ENCODE measurements at regions not wholly inside any gene's neighbourhood (a gene's known extent, or its start where the extent isn't known, plus 50 kb on each side); places are given as distances from the start of the nearest gene placed in this dataset.
A peak's percentile ranks its signal among the peaks of the same experiment; 100 is the strongest.
"Not testable (repeated sequence)": the region's sequence is repeated elsewhere in the genome, so short reads cannot be mapped to it uniquely, and the experiment has no call there.

GRCh38 chr7:77484785-77485184, 52.3 kb upstream of the PTPN12 start:
- no peak overlapping the region for H3K4me3 Mint-ChIP-seq
- H3K9me3 Mint-ChIP-seq, result no peaks in the 10 kb centered on the region
- no peak overlapping the region for H3K27ac Mint-ChIP-seq
- TF ChIP-seq, protein P1, sequence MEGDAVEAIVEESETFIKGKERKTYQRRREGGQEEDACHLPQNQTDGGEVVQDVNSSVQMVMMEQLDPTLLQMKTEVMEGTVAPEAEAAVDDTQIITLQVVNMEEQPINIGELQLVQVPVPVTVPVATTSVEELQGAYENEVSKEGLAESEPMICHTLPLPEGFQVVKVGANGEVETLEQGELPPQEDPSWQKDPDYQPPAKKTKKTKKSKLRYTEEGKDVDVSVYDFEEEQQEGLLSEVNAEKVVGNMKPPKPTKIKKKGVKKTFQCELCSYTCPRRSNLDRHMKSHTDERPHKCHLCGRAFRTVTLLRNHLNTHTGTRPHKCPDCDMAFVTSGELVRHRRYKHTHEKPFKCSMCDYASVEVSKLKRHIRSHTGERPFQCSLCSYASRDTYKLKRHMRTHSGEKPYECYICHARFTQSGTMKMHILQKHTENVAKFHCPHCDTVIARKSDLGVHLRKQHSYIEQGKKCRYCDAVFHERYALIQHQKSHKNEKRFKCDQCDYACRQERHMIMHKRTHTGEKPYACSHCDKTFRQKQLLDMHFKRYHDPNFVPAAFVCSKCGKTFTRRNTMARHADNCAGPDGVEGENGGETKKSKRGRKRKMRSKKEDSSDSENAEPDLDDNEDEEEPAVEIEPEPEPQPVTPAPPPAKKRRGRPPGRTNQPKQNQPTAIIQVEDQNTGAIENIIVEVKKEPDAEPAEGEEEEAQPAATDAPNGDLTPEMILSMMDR (IDR thresholded peaks at IDR 0.05; ENCODE audit: unreplicated experiment), result no peak
- H3K27me3 Mint-ChIP-seq (ENCODE audit: low read depth), result peaks cover 4% of the 10 kb centered on the region
- no peaks in the 10 kb centered on the region for H3K36me3 Mint-ChIP-seq
- no peak for DNase-seq (ENCODE audit: low spot score in 2 of 2, unreplicated experiment in 2 of 2)
- H3K4me1 Mint-ChIP-seq, result no peaks in the 10 kb centered on the region

DNA sequence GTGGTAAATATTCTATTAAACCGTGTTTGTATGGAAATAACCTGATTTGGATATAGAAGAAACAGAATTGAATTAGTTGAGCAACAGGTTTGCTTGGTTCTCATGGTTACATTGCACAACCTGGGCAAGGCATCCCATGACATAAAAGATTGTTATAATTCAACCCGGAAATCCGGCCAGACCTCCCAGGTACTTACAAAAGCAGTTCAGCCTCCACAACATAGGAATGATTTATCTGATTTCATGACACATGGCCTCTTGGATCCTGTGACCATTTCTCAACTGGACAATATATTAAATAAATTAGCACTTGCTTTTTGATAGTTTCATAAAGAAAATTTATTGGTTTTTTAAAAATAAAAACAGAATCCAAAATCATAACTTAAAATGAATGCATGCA, 55.1 kb upstream of the PTPN12 start:
- Mint-ChIP-seq H3K9me3 (no peaks in the 10 kb centered on the region), H3K27me3 (ENCODE audit: low read depth) (peaks cover 4% of the 10 kb centered on the region), H3K27ac (no peak overlapping the region), H3K4me3 (no peak overlapping the region), H3K36me3 (no peaks in the 10 kb centered on the region), H3K4me1 (peaks cover 2% of the 10 kb centered on the region)
- TF ChIP-seq, protein P1 (IDR thresholded peaks at IDR 0.05; ENCODE audit: unreplicated experiment), result no peak
- no peak for DNase-seq (ENCODE audit: low spot score in 2 of 2, unreplicated experiment in 2 of 2)

- DNase-seq (ENCODE audit: low spot score in 2 of 2, unreplicated experiment in 2 of 2), result no peak
- Mint-ChIP-seq H3K36me3 (no peaks in the 10 kb centered on the region), H3K4me1 (peaks cover 2% of the 10 kb centered on the region), H3K9me3 (no peaks in the 10 kb centered on the region), H3K27me3 (ENCODE audit: low read depth) (peaks cover 4% of the 10 kb centered on the region), H3K27ac (no peak overlapping the region), H3K4me3 (no peak overlapping the region)
- TF ChIP-seq, protein P1 (IDR thresholded peaks at IDR 0.05; ENCODE audit: unreplicated experiment), result no peak
These were observed 55.5 kb upstream of the PTPN12 start for GRCh38 chr7:77481615-77482014.

- H3K4me3 Mint-ChIP-seq; H3K27me3 Mint-ChIP-seq (ENCODE audit: low read depth); H3K36me3 Mint-ChIP-seq; H3K27ac Mint-ChIP-seq; H3K4me1 Mint-ChIP-seq; DNase-seq (ENCODE audit: low spot score in 2 of 2, unreplicated experiment in 2 of 2); H3K9me3 Mint-ChIP-seq: not testable (repeated sequence)
These were observed 56.9 kb upstream of the PTPN12 start for GRCh38 chr7:77480102-77480627.

DNA sequence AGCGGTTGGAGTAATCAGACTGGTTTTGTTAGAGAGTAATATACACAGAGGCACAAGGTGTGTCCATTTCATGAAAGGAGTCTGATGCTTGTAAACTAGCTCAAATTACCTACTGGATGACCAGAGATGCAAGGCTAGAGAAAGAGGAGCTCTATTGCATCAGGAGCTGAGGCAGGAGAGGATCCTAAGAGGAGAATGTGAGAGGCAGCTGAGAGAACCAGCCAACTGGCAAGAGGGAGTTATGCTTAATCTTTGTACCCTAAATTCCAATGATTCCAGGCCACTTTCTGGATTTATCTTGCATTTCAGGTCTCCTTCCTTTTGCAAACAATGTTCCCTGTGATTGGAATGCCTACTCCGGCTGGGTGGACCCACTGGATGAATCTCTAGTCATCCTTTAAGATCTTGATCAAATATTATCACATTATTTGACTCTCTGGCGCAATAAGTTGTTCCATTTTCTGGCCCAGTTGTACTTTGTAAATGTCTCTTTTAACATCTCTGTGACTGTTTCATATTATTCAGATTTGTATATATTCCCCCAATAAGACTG, 57.5 kb upstream of the PTPN12 start:
- H3K27me3 Mint-ChIP-seq (ENCODE audit: low read depth), result peaks cover 1% of the 10 kb centered on the region
- DNase-seq (ENCODE audit: low spot score in 2 of 2, unreplicated experiment in 2 of 2), result no peak
- H3K36me3 Mint-ChIP-seq, result no peaks in the 10 kb centered on the region
- TF ChIP-seq, protein P1 (IDR thresholded peaks at IDR 0.05; ENCODE audit: unreplicated experiment), result no peak
- H3K9me3 Mint-ChIP-seq, result no peaks in the 10 kb centered on the region
- peaks cover 2% of the 10 kb centered on the region for H3K4me1 Mint-ChIP-seq
- H3K4me3 Mint-ChIP-seq, result no peak overlapping the region
- peak overlapping the region; percentile 43 for H3K27ac Mint-ChIP-seq

- TF ChIP-seq, protein P1 (IDR thresholded peaks at IDR 0.05; ENCODE audit: unreplicated experiment), result no peak
- no peaks in the 10 kb centered on the region for H3K27me3 Mint-ChIP-seq (ENCODE audit: low read depth)
- peaks cover 2% of the 10 kb centered on the region for H3K4me1 Mint-ChIP-seq
- no peak overlapping the region for H3K27ac Mint-ChIP-seq
- no peak overlapping the region for H3K4me3 Mint-ChIP-seq
- H3K36me3 Mint-ChIP-seq, result no peaks in the 10 kb centered on the region
- DNase-seq (ENCODE audit: low spot score in 2 of 2, unreplicated experiment in 2 of 2), result no peak
- no peaks in the 10 kb centered on the region for H3K9me3 Mint-ChIP-seq
These were observed 60.2 kb upstream of the PTPN12 start for GRCh38 chr7:77476871-77477270.
